B cell (primary cell): ENCODE measurements at regions not wholly inside any gene's neighbourhood (a gene's known extent, or its start where the extent isn't known, plus 50 kb on each side); places are given as distances from the start of the nearest gene placed in this dataset.

Source experiments
- ATAC-seq: fragments of 200-7000 bp; cut with Tn5 transposase; one replicate; pipeline ENCODE4 v1.10.0; 2021; ENCODE audit warnings: low read depth, mild to moderate bottlenecking, moderate number of reproducible peaks, moderate library complexity
- CTCF ChIA-PET: fragments of 350-600 bp; sonication (Branson Sonifier 250); formaldehyde crosslinking; loops from one replicate; lab custom pipeline; 2021; ENCODE audit warnings: antibody characterized with exemption, inconsistent platforms; lab: Charles Lee
- POLR2A ChIA-PET: fragments of 350-600 bp; sonication (Branson Sonifier 250); formaldehyde crosslinking; loops from one replicate; lab custom pipeline; 2021; ENCODE audit warnings: antibody characterized with exemption; lab: Charles Lee
- DNase-seq: peaks from one replicate; pipeline ENCODE4 v3.0.0; 2013
- H2AFZ ChIP-seq: 2 replicates; pipeline ENCODE4 v1.6.1; 2012; ENCODE audit warnings: mild to moderate bottlenecking, low read depth, low read length; ENCODE audit not compliant: insufficient read depth, poor library complexity, severe bottlenecking
- H3K27ac ChIP-seq, 2 donors: 1 replicate in 1 of 2; 2 replicates in 1 of 2; pipeline ENCODE4 v1.5.1; 2012 to 2013; ENCODE audit warnings: low read length in 2 of 2, mild to moderate bottlenecking in 2 of 2, moderate library complexity in 1 of 2
- H3K27me3 ChIP-seq, 4 experiments: fragments of 200-600 bp in 1 of 4; sonication (generic) in 1 of 4; replicated peaks in 1 of 4; 1 replicate in 2 of 4; 2 replicates in 2 of 4; pipeline versions ENCODE4 v1.6.1 to v1.7.0; 2013 to 2016; ENCODE audit warnings: low read length in 3 of 4, mild to moderate bottlenecking in 2 of 4, mixed read lengths in 1 of 4, moderate library complexity in 1 of 4; ENCODE audit not compliant: insufficient read depth in 4 of 4, control insufficient read depth in 3 of 4; ENCODE audit errors: control extremely low read depth in 1 of 4
- H3K36me3 ChIP-seq, 2 experiments: replicated peaks in 1 of 2; 1 replicate in 1 of 2; 2 replicates in 1 of 2; pipeline versions ENCODE4 v1.6.1 to v1.7.1; 2013; ENCODE audit warnings: low read length in 1 of 2; ENCODE audit not compliant: insufficient read depth in 2 of 2, control insufficient read depth in 1 of 2; ENCODE audit errors: control extremely low read depth in 1 of 2, extremely low read depth in 1 of 2
- H3K4me1 ChIP-seq, 2 donors: fragments of 200-600 bp in 1 of 2; sonication (generic) in 1 of 2; 1 replicate in 1 of 2; 2 replicates in 1 of 2; pipeline versions ENCODE4 v1.5.1 to v1.6.1; 2013 to 2017; ENCODE audit warnings: low read length in 2 of 2; ENCODE audit not compliant: control insufficient read depth in 2 of 2, insufficient read depth in 2 of 2
- H3K4me2 ChIP-seq: replicated peaks from 2 replicates; pipeline ENCODE3; 2012; ENCODE audit warnings: mild to moderate bottlenecking, low read depth, low read length; ENCODE audit not compliant: poor library complexity, severe bottlenecking
- H3K4me3 ChIP-seq, 5 experiments: fragments of 200-600 bp in 1 of 5; sonication (generic) in 1 of 5; 1 replicate in 3 of 5; 2 replicates in 2 of 5; pipeline versions ENCODE4 v1.5.1 to v1.7.0; 2011 to 2016; ENCODE audit warnings: low read length in 4 of 5, mild to moderate bottlenecking in 4 of 5, low read depth in 2 of 5, control low read depth in 1 of 5, moderate library complexity in 1 of 5; ENCODE audit not compliant: insufficient read depth in 1 of 5; ENCODE audit errors: control extremely low read depth in 1 of 5, extremely low read depth in 1 of 5
- H3K79me2 ChIP-seq: fragments of 200-600 bp; sonication (generic); one replicate; pipeline ENCODE4 v1.6.0; 2016; ENCODE audit warnings: low read length; ENCODE audit not compliant: control insufficient read depth, insufficient read depth
- H3K9ac ChIP-seq: fragments of 200-600 bp; sonication (generic); 2 replicates; pipeline ENCODE4 v1.6.1; 2017; ENCODE audit warnings: mild to moderate bottlenecking, low read length, moderate library complexity
- H3K9me3 ChIP-seq, 3 donors: one replicate each; pipeline versions ENCODE4 v1.6.1 to v1.7.1; 2013; ENCODE audit warnings: low read length in 2 of 3; ENCODE audit not compliant: control insufficient read depth in 2 of 3, insufficient read depth in 1 of 3; ENCODE audit errors: control extremely low read depth in 1 of 3
- H4K20me1 ChIP-seq: 2 replicates; pipeline ENCODE4 v1.6.0; 2012; ENCODE audit warnings: mild to moderate bottlenecking, low read length; ENCODE audit not compliant: insufficient read depth, control insufficient read depth, poor library complexity, severe bottlenecking
- H3K27ac Mint-ChIP-seq: one replicate; pipeline ENCODE4 v1.8.0; 2021; ENCODE audit warnings: mixed read lengths
- H3K27me3 Mint-ChIP-seq: one replicate; pipeline ENCODE4 v1.8.0; 2021; ENCODE audit warnings: mixed read lengths
- H3K4me1 Mint-ChIP-seq: one replicate; pipeline ENCODE4 v1.8.0; 2021; ENCODE audit warnings: mixed read lengths
- H3K4me3 Mint-ChIP-seq: one replicate; pipeline ENCODE4 v1.8.0; 2021; ENCODE audit warnings: mixed read lengths
- H3K9me3 Mint-ChIP-seq: one replicate; pipeline ENCODE4 v1.8.0; 2022; ENCODE audit warnings: mixed read lengths; ENCODE audit not compliant: insufficient read depth
- CTCF ChIP-seq: fragments of 200-600 bp; IDR thresholded peaks from one replicate; pipeline ENCODE4 v1.8.0; 2022; ENCODE audit warnings: antibody characterized with exemption, mild to moderate bottlenecking
- EZH2 ChIP-seq: IDR thresholded peaks from 2 replicates; pipeline ENCODE4 v1.6.1; 2012; ENCODE audit warnings: borderline replicate concordance, low read depth, mild to moderate bottlenecking, moderate library complexity, low read length; ENCODE audit not compliant: insufficient read depth, poor library complexity, severe bottlenecking
- WGBS: methylation state at CpG from one replicate; pipeline ENCODE4 v1.1.5; 2013; ENCODE audit warnings: missing lambda C conversion rate; ENCODE audit not compliant: insufficient coverage; 5-methylcytosine and 5-hydroxymethylcytosine counted together
- intact Hi-C: fragments of 100-400 bp; cut with micrococcal nuclease; formaldehyde crosslinking; loops from one replicate; pipeline ENCODE4 v1.10.0; 2022

- peaks cover 0 to 11% (median 0%) of the 10 kb centered on the region in 3 donors for H3K9me3 ChIP-seq
- no peak overlapping the region for H3K4me2 ChIP-seq
- no peak overlapping the region for H3K4me3 ChIP-seq
- ATAC-seq (no peak), DNase-seq (no peak)
- Mint-ChIP-seq H3K4me3 (no peak overlapping the region), H3K4me1 (no peaks in the 10 kb centered on the region), H3K27me3 (no peaks in the 10 kb centered on the region), H3K27ac (no peak overlapping the region), H3K9me3 (no peaks in the 10 kb centered on the region)
- no peaks in the 10 kb centered on the region for H4K20me1 ChIP-seq
- intact Hi-C loops, result no loop called here
- TF ChIP-seq CTCF (no peak), EZH2 (no peak)
- H3K4me1 ChIP-seq, result no peaks in the 10 kb centered on the region
- CTCF ChIA-PET, result no interaction called here
- H3K27ac ChIP-seq, result no peak overlapping the region
- no peak overlapping the region for H3K9ac ChIP-seq
- no peaks in the 10 kb centered on the region for H3K79me2 ChIP-seq
- H3K36me3 ChIP-seq, result no peaks in the 10 kb centered on the region
- POLR2A ChIA-PET, result no interaction called here
- WGBS, result 100% methylated on average over 2 of the region's 2 CpGs
- no peak overlapping the region for H2AFZ ChIP-seq
- no peaks in the 10 kb centered on the region for H3K27me3 ChIP-seq
Measured at GRCh38 chr21:19508442-19508841, 1104.9 kb upstream of the TMPRSS15 start.

GRCh38 chr21:19508844-19509243 is 1105.3 kb upstream of the TMPRSS15 start:
- CTCF ChIA-PET, result no interaction called here
- Mint-ChIP-seq H3K4me1 (no peaks in the 10 kb centered on the region), H3K4me3 (no peak overlapping the region), H3K27ac (no peak overlapping the region), H3K27me3 (no peaks in the 10 kb centered on the region), H3K9me3 (no peaks in the 10 kb centered on the region)
- no peak for TF ChIP-seq CTCF
- no peak for ATAC-seq
- no peak for DNase-seq
- Histone ChIP-seq H3K4me1 (no peaks in the 10 kb centered on the region), H3K4me2 (no peak overlapping the region), H3K9me3 (peaks cover 0 to 13% (median 0%) of the 10 kb centered on the region in 3 donors), H3K36me3 (no peaks in the 10 kb centered on the region), H4K20me1 (no peaks in the 10 kb centered on the region), H3K79me2 (no peaks in the 10 kb centered on the region), H3K9ac (no peak overlapping the region), H3K27me3 (no peaks in the 10 kb centered on the region), H2AFZ (no peak overlapping the region), H3K27ac (no peak overlapping the region), H3K4me3 (no peak overlapping the region)
- intact Hi-C loops, result no loop called here
- WGBS, result 89% methylated on average over 3 of the region's 3 CpGs
- POLR2A ChIA-PET, result no interaction called here
